Esophagus muscularis mucosa (tissue), 4 donors: ENCODE measurements at regions not wholly inside any gene's neighbourhood (a gene's known extent, or its start where the extent isn't known, plus 50 kb on each side); places are given as distances from the start of the nearest gene placed in this dataset.
A peak's percentile ranks its signal among the peaks of the same experiment; 100 is the strongest.

Source experiments
- DNase-seq: peaks from one replicate; pipeline ENCODE4 v3.0.0-alpha.2; 2017; ENCODE audit errors: extremely low spot score
- H3K27ac ChIP-seq, 4 donors: fragments of 200-600 bp; sonication (generic); replicated peaks in 1 of 4; 1 replicate in 3 of 4; 2 replicates in 1 of 4; pipeline ENCODE4 v1.5.1; 2016 to 2019; ENCODE audit warnings: mild to moderate bottlenecking in 1 of 4
- H3K27me3 ChIP-seq, 4 donors: fragments of 200-600 bp; sonication (generic); one replicate each; pipeline versions ENCODE4 v1.5.1 to v1.6.0; 2016 to 2019
- H3K36me3 ChIP-seq, 4 donors: fragments of 200-600 bp; sonication (generic); one replicate each; pipeline ENCODE4 v1.5.1; 2016 to 2019
- H3K4me1 ChIP-seq, 4 donors: fragments of 200-600 bp; sonication (generic); one replicate each; pipeline ENCODE4 v1.5.1; 2016 to 2019
- H3K4me3 ChIP-seq, 4 donors: fragments of 200-600 bp; sonication (generic); 1 replicate in 2 of 4; 2 replicates in 2 of 4; pipeline ENCODE4 v1.5.1; 2016 to 2019; ENCODE audit warnings: mild to moderate bottlenecking in 4 of 4, moderate library complexity in 1 of 4
- H3K9me3 ChIP-seq, 4 donors: fragments of 200-600 bp; sonication (generic); 1 replicate in 3 of 4; 2 replicates in 1 of 4; pipeline ENCODE4 v1.5.1; 2016 to 2019
- EP300 ChIP-seq: sonication (generic); formaldehyde crosslinking; IDR thresholded peaks from one replicate; pipeline ENCODE4 v1.6.1; 2017; ENCODE audit warnings: antibody characterized with exemption
- POLR2A ChIP-seq: fragments of 450-650 bp; IDR thresholded peaks from one replicate; pipeline ENCODE4 v1.6.1; 2017; ENCODE audit warnings: antibody characterized with exemption, moderate library complexity, mild to moderate bottlenecking, low read depth
- POLR2AphosphoS5 ChIP-seq, 2 donors: sonication (generic); formaldehyde crosslinking; IDR thresholded peaks; one replicate each; pipeline ENCODE4 v1.6.1; 2017; ENCODE audit warnings: antibody characterized with exemption in 2 of 2
- WGBS: methylation state at CpG from one replicate; pipeline ENCODE4 v1.1.5; 2018; 5-methylcytosine and 5-hydroxymethylcytosine counted together
- intact Hi-C: fragments of 100-400 bp; cut with DNase I; formaldehyde crosslinking; loops from one replicate; pipeline ENCODE4 v1.15.1; 2023
- TF ChIP-seq, protein P1 (sequence below), 3 experiments: fragments of 200-600 bp in 2 of 3; fragments of 450-650 bp in 1 of 3; sonication (generic) in 2 of 3; IDR thresholded peaks; one replicate each; pipeline ENCODE4 v1.5.1; 2017 to 2019; ENCODE audit warnings: antibody characterized with exemption in 3 of 3, mild to moderate bottlenecking in 2 of 3, moderate library complexity in 1 of 3

DNA sequence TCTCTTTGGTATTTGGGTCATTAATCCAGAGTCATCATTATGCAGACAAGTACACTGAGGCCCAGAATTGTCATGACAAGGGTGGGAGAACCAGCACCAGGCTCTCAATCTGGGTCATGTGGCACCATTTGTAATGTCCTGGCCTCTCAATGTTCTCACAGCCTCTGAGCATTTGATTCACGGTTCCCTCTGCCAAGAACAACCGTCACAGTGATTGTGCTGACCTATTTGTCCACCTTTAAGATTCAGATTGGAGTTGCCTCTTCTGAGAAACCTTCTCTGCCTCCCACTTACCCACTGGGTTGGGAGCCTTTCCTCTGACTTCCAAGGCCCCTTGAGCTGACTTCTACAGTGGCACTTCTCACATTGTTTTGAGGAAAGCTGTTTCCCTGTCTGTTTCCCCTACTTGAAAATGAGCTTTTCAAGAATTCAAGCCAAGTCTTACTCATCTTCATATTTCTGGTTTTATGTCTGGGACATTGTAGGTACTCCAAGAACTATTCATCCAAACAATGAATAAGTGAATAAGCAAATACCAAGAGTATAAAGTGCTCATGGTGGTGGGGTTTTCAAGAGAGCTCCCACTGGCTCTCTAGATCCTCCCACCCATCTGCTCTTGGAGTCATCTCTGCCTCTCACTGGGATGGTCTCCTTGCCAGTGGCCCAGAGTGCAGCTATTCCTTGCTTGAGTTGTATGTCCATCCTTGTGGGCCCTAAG is 126.4 kb upstream of the E2F8 start:
- H3K27ac ChIP-seq, result peak overlapping the region; percentile 32 to 62 (median 58)
- no peak for DNase-seq
- no peak overlapping the region for H3K4me3 ChIP-seq
- H3K36me3 ChIP-seq, result no peaks in the 10 kb centered on the region
- TF ChIP-seq POLR2AphosphoS5 (IDR thresholded peaks at IDR 0.05), result peak in 1 of 2 donors; percentile 18
- TF ChIP-seq, protein P1, sequence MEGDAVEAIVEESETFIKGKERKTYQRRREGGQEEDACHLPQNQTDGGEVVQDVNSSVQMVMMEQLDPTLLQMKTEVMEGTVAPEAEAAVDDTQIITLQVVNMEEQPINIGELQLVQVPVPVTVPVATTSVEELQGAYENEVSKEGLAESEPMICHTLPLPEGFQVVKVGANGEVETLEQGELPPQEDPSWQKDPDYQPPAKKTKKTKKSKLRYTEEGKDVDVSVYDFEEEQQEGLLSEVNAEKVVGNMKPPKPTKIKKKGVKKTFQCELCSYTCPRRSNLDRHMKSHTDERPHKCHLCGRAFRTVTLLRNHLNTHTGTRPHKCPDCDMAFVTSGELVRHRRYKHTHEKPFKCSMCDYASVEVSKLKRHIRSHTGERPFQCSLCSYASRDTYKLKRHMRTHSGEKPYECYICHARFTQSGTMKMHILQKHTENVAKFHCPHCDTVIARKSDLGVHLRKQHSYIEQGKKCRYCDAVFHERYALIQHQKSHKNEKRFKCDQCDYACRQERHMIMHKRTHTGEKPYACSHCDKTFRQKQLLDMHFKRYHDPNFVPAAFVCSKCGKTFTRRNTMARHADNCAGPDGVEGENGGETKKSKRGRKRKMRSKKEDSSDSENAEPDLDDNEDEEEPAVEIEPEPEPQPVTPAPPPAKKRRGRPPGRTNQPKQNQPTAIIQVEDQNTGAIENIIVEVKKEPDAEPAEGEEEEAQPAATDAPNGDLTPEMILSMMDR (IDR thresholded peaks at IDR 0.05), result no peak
- 62% methylated on average over 2 of the region's 2 CpGs for WGBS
- H3K9me3 ChIP-seq, result no peaks in the 10 kb centered on the region
- H3K27me3 ChIP-seq, result peaks cover 0 to 4% (median 0%) of the 10 kb centered on the region in 4 donors
- intact Hi-C loops, result no loop called here
- H3K4me1 ChIP-seq, result peaks cover 20 to 42% (median 30%) of the 10 kb centered on the region in 4 donors

DNA sequence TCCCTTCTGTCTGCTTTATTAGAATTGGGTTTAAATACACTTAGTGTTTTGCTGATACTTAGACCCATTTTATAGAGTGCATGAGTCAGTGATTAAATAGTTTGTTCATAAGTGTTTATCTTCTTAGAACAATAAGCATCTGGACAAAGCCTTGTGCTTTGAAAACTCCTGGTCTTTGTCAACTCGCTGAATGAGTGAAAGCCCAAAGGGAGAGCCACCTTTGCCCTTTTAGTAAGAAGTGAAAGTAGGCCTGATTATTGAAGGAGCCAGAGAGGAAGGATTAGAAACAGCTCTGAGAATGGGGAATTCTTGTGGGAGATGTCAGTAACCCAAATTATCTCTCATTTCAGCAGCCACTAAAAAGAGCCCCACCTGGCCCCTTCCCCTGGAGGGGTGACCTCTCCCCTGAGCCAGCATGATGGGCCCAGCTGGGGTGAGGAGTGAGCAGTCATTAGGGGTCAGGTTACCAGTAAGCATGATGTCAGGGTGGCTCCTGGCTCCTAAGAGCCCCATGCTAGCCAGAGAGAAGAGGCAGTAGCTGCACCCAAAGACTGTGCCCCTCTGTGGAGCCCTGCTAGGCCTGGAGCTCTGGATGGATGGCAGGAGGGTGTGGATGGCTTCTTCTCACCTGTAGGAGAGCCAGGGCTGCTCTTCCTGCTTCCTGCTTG is 125.1 kb upstream of the E2F8 start:
- 53% methylated on average over 1 of the region's 1 CpG for WGBS
- Histone ChIP-seq H3K27ac (peak overlapping the region; percentile 37 to 69 (median 54)), H3K4me1 (peaks cover 17 to 40% (median 29%) of the 10 kb centered on the region in 4 donors)

DNA sequence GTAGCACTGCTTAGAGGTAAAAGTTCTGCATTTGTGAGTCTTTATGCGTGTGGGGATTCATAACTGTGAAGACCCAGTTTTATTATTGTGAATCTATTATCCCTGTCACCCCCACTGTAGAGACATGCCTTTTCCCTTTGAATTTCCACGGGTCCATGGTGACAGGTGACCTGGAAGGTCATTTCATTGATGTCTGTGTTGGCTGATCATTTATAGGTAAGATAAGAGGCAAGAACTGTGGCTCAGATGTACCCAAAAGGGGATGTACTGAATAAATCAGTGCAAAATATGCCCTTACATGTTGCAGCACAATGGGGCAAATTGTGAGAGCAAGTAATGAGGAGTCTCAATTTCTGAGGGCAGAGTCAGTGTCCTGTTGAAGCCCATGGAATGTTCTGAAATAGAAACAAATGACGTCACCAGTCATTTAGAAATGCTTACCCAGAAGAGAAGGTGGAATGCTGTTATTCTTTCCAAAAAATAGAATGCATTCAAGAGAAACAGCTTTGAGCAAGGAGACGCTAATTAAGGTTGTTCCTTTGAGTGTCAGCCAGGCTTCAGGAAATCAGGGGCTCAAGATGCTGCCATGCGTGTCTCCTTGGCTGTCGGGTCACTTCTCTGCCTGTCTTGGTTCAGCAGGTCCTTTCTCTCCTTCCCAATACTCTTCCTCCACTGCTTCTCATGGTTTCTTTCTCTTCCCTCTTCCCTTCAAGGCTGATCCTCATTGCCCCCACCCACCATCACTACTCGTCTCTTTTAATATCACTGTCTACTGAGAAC is 118.7 kb upstream of the E2F8 start:
- no peak for DNase-seq
- Histone ChIP-seq H3K4me1 (peaks cover 0 to 3% (median 0%) of the 10 kb centered on the region in 4 donors), H3K27me3 (peaks cover 0 to 27% (median 0%) of the 10 kb centered on the region in 4 donors), H3K36me3 (no peaks in the 10 kb centered on the region), H3K4me3 (no peak overlapping the region), H3K9me3 (no peaks in the 10 kb centered on the region), H3K27ac (no peak overlapping the region)
- intact Hi-C loops, result no loop called here
- whole genome bisulfite sequencing, result 69% methylated on average over 7 of the region's 7 CpGs
- TF ChIP-seq EP300, result no peak

More for the DNA sequence above, 125.1 kb upstream of the E2F8 start:
- TF ChIP-seq POLR2AphosphoS5 (IDR thresholded peaks at IDR 0.05) (no peak), EP300 (no peak), POLR2A (no peak)
- TF ChIP-seq, protein P1 (IDR thresholded peaks at IDR 0.05), result no peak
- Histone ChIP-seq H3K36me3 (no peaks in the 10 kb centered on the region), H3K9me3 (no peaks in the 10 kb centered on the region), H3K4me3 (no peak overlapping the region), H3K27me3 (peaks cover 0 to 4% (median 0%) of the 10 kb centered on the region in 4 donors)
- intact Hi-C loops, result no loop called here
- no peak for DNase-seq

DNA sequence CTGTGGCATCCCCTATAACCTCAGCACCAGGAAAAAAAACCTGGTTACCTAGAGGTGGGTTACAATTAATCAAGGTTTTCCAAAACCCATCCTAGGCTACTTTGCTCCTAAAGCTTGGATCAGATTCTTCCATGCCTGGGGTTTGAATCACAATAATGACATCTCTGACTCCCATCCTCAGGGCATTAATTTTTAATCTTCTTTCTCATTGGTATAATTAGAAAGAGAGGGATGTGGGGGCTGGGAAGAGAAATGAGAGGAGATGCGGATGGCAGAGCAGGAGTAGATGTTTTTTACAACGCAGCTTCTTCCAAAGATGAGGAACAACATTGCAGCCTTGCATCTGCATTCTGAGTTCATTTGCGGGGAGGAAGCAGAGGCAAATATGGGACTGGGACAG is 117.2 kb upstream of the E2F8 start:
- Histone ChIP-seq H3K4me1 (peaks cover 0 to 3% (median 0%) of the 10 kb centered on the region in 4 donors), H3K9me3 (no peaks in the 10 kb centered on the region), H3K4me3 (no peak overlapping the region), H3K36me3 (no peaks in the 10 kb centered on the region), H3K27me3 (peaks cover 0 to 27% (median 0%) of the 10 kb centered on the region in 4 donors), H3K27ac (no peak overlapping the region)
- no peak for DNase-seq
- TF ChIP-seq, protein P1 (IDR thresholded peaks at IDR 0.05), result no peak
- TF ChIP-seq EP300, result no peak
- no peak for TF ChIP-seq POLR2AphosphoS5 (IDR thresholded peaks at IDR 0.05)
- TF ChIP-seq POLR2A, result no peak
- 87% methylated on average over 3 of the region's 3 CpGs for WGBS
- intact Hi-C loops, result no loop called here

DNA sequence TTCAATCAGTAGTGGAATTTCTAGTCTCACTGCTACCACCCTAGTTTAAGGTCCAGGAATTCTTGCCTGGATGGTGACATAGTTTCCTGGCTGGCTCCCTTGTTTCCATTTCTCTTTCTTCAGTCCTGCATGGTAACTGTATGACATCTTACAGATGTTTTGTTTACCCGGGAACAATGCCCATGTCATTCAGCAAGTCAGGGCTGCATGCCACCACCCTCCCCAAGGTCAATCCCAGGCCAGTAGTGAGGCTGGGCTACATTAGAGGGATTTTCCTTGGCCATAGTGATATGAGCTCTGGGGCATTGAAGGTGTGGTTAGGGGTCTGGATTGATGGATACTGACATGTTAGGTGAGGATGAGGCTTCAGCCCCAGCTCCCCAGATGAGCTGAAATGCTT is 114.9 kb upstream of the E2F8 start:
- 71% methylated on average over 1 of the region's 1 CpG for WGBS
- TF ChIP-seq POLR2A (no peak), POLR2AphosphoS5 (IDR thresholded peaks at IDR 0.05) (no peak), EP300 (no peak)
- TF ChIP-seq, protein P1 (IDR thresholded peaks at IDR 0.05), result no peak
- peaks cover 0 to 3% (median 0%) of the 10 kb centered on the region in 4 donors for H3K4me1 ChIP-seq
- intact Hi-C loops, result no loop called here
- H3K9me3 ChIP-seq, result no peaks in the 10 kb centered on the region
- H3K27ac ChIP-seq, result no peak overlapping the region
- no peaks in the 10 kb centered on the region for H3K36me3 ChIP-seq
- no peak for DNase-seq
- no peak overlapping the region for H3K4me3 ChIP-seq
- peaks cover 0 to 43% (median 0%) of the 10 kb centered on the region in 4 donors for H3K27me3 ChIP-seq
